ENCODE measurements at regions not wholly inside any gene's neighbourhood (a gene's known extent, or its start where the extent isn't known, plus 50 kb on each side); places are given as distances from the start of the nearest gene placed in this dataset.
"Not testable (repeated sequence)": the region's sequence is repeated elsewhere in the genome, so short reads cannot be mapped to it uniquely, and the experiment has no call there.

- TF ChIP-seq CTCF (IDR thresholded peaks at IDR 0.05; ENCODE audit: poor library complexity); EZH2phosphoT487 (IDR thresholded peaks at IDR 0.05; ENCODE audit: low read depth, severe bottlenecking, unreplicated experiment): not testable (repeated sequence)
These were observed 142.1 kb upstream of the KCNK1 start for GRCh38 chr1:233471851-233472250.
